ENCODE measurements at regions not wholly inside any gene's neighbourhood (a gene's known extent, or its start where the extent isn't known, plus 50 kb on each side); places are given as distances from the start of the nearest gene placed in this dataset.
A peak's percentile ranks its signal among the peaks of the same experiment; 100 is the strongest.

DNA sequence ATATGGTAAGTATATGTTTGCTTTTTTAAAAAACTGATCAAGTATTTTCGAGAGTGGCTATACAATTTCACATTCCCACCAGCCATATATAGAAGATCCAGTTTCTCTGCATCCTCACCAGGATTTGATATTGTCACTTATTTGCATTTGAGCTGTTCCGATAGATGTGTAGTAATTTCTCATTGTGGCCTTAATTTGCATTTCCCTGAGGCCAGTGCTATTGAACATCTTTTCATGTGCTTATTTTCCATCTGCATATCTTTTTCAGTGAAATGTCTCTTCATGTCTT is 72.9 kb upstream of the VASH1 start:
- peak in 1 of 2 experiments; percentile 8 for DNase-seq (ENCODE audit: low spot score in 2 of 2)
- Histone ChIP-seq H3K4me3 (no peak overlapping the region), H3K27me3 (ENCODE audit: low read depth) (no peaks in the 10 kb centered on the region), H3K36me3 (replicated peaks) (no peaks in the 10 kb centered on the region), H3K4me1 (no peaks in the 10 kb centered on the region), H3K9me3 (peaks cover 4% of the 10 kb centered on the region; the same call in 1 of the 2 replicates)
- in situ Hi-C loops (cut with MboI; ENCODE audit: low sequenced_read_pairs): no loop called here

DNA sequence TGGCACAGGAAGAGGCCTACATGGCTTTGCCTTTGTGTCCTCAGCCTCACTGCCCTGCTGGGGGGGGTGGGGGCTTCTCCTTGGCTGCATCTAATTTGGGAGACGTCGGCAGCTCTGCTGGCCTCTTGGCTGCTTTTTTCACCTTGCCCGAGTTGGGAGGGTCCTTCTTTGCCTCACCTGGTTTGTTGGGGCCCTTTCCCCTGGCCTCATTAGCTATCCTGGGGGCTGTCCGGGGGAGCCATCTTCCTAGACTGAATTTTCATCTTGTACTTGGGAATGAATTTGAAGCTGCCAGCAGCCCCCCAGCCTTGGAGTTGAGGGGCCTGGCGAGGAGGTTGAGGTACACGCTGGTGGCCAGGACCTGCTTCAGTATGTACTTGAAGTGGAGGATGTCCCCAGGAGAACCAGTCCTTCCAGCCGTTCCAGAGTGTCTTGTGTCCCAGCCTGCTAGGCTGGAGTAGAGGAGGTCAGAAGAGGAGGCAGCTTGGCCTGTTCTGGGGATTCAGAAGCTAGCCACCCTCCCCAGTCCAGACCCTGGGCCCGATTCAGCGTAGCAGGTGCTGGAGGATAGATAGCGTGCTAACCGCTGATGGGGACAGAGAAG is 70.7 kb upstream of the VASH1 start:
- H3K9me3 ChIP-seq: peaks cover 4% of the 10 kb centered on the region; the same call in 1 of the 2 replicates
- in situ Hi-C loops (cut with MboI; ENCODE audit: low sequenced_read_pairs): no loop called here
- H3K27me3 ChIP-seq (ENCODE audit: low read depth): no peaks in the 10 kb centered on the region

DNA sequence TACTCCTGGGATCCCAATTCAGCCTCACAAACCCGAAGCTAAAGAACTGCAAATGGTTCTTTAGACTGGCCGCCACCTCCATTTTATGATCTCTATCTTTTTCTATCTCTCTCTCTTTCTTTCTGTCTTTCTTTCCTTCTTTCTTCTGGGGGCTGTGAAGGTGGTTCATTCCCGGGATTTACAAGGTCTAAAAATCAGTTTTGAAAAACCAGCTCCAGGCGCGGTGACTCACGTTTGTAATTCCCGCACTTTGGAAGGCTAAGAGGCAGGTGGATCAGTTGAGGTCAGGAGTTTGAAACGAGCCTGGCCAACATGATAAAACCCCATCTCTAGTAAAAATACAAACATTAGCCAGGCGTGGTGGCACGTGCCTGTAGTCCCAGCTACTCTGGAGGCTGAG is 67.2 kb upstream of the VASH1 start:
- Histone ChIP-seq H3K27me3 (ENCODE audit: low read depth) (no peaks in the 10 kb centered on the region), H3K4me1 (no peaks in the 10 kb centered on the region), H3K9me3 (no peaks in the 10 kb centered on the region), H3K4me3 (no peak overlapping the region), H3K36me3 (replicated peaks) (no peaks in the 10 kb centered on the region)
- in situ Hi-C loops (cut with MboI; ENCODE audit: low sequenced_read_pairs): no loop called here
- DNase-seq (ENCODE audit: low spot score in 2 of 2): no peak

More for the DNA sequence above, 70.7 kb upstream of the VASH1 start:
- Histone ChIP-seq H3K36me3 (replicated peaks) (no peaks in the 10 kb centered on the region), H3K4me1 (no peaks in the 10 kb centered on the region), H3K4me3 (no peak overlapping the region)
- DNase-seq (ENCODE audit: low spot score in 2 of 2): no peak

DNA sequence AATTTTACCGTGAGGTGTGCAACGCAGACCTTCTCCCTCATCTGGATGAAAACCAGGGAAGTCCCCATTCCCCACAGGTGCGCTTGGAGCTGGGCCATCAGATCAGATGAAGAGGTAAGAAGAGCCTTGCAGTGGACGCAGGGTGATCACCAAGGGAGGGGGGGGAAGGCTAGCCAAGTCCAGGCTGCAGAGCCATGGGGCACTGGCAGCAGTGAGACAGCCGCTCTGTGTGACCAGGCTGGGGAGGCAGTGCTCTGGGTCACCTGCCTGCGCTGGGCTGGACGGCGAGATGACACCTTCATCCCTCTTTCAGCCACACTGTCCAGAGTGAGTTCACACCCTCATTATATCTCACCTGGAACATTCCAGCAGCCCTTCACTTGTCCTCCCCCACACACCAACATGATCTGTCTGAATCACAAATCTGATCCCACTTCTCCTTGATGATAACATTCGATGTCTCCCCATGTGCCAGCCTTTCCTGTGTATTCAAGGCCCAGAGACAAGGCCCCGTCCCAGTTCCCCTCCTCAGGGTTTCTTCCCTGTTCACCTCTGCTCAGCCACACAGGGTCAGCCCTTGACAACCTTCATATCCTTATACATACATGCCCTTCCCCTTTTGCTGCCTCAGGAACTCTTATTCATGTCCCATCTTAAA is 65.9 kb upstream of the VASH1 start:
- no peaks in the 10 kb centered on the region for H3K9me3 ChIP-seq
- no peaks in the 10 kb centered on the region for H3K4me1 ChIP-seq
- H3K27me3 ChIP-seq (ENCODE audit: low read depth): no peaks in the 10 kb centered on the region
- H3K4me3 ChIP-seq: no peak overlapping the region
- in situ Hi-C loops (cut with MboI; ENCODE audit: low sequenced_read_pairs): no loop called here
- H3K36me3 ChIP-seq (replicated peaks): no peaks in the 10 kb centered on the region
- DNase-seq (ENCODE audit: low spot score in 2 of 2): no peak

DNA sequence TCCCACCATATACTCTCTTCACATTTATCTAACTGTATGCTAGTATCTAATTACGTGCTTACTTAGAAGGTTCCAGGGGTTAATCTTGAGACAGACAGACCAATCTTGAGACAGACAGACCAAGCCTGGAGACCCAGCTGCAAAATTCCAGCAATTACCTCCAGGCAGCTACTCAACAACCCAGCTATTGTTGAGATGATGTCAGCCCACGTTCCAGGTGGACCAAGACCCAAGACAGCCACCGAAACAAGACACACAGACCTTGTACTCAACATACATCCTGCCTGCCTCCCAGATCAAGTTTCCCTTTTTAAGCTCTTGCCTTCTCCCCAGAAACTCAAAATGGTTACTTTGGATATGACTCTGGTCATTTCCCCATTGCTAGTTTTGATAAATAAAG is 64.9 kb upstream of the VASH1 start:
- Histone ChIP-seq H3K9me3 (no peaks in the 10 kb centered on the region), H3K27me3 (ENCODE audit: low read depth) (no peaks in the 10 kb centered on the region), H3K36me3 (replicated peaks) (no peaks in the 10 kb centered on the region), H3K4me1 (no peaks in the 10 kb centered on the region), H3K4me3 (no peak overlapping the region)
- in situ Hi-C loops (cut with MboI; ENCODE audit: low sequenced_read_pairs): no loop called here
- no peak for DNase-seq (ENCODE audit: low spot score in 2 of 2)

DNA sequence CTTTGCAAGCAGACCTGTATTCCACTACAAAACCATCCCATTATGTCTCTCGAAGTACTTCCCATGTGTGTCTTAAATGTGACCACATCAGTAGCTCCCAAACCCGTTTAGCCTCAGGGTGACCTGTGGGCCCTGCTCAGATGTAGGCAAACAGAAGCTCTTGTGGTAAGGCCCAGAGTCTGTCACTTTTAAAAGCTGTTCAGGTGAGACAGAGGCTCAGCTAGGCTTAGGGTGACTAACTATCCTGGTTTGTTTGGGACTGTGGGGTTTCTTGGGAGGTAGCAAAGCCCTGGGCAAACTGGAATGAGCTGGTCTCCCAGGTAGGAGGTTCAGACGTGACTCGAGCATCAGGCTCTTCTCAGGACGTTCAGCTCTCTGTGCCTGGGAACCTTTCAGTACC is 64.5 kb upstream of the VASH1 start:
- Histone ChIP-seq H3K4me3 (no peak overlapping the region), H3K4me1 (no peaks in the 10 kb centered on the region), H3K9me3 (no peaks in the 10 kb centered on the region), H3K36me3 (replicated peaks) (no peaks in the 10 kb centered on the region), H3K27me3 (ENCODE audit: low read depth) (no peaks in the 10 kb centered on the region)
- in situ Hi-C loops (cut with MboI; ENCODE audit: low sequenced_read_pairs): no loop called here
- no peak for DNase-seq (ENCODE audit: low spot score in 2 of 2)

DNA sequence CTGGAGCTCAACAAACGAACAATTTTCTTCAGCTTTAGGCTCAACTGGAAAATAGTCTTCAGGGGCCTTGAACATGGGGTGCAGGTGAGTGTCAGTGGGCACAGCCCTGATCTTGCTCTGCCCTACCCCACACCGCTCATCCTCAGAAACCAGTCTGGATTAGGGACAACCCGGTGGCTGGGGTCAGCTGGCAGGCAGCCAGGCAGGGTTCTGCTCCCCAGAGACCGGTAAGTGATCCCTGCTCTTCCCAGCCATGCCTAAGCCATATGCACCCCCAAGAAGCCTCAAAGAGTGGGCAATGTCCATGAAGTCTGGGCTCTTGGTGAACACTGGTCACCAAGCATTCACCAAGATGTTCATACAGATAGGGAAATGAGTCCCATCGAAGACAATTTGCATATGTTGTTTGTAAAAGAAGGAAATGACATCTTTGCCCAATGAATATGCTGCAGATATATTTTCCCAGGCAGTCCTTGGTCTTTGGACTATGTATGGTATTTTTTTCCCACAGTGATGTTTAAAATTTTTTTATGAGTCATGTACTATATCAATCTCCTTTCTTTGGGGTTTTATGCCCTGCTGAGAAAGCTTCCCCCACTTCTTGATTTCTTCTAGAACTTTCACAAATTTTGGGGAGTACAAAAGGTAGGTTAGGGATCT is 63.9 kb upstream of the VASH1 start:
- in situ Hi-C loops (cut with MboI; ENCODE audit: low sequenced_read_pairs): no loop called here
- DNase-seq (ENCODE audit: low spot score in 2 of 2): no peak
- no peaks in the 10 kb centered on the region for H3K27me3 ChIP-seq (ENCODE audit: low read depth)
- no peaks in the 10 kb centered on the region for H3K9me3 ChIP-seq
- no peak overlapping the region for H3K4me3 ChIP-seq
- no peaks in the 10 kb centered on the region for H3K4me1 ChIP-seq
- H3K36me3 ChIP-seq (replicated peaks): no peaks in the 10 kb centered on the region

DNA sequence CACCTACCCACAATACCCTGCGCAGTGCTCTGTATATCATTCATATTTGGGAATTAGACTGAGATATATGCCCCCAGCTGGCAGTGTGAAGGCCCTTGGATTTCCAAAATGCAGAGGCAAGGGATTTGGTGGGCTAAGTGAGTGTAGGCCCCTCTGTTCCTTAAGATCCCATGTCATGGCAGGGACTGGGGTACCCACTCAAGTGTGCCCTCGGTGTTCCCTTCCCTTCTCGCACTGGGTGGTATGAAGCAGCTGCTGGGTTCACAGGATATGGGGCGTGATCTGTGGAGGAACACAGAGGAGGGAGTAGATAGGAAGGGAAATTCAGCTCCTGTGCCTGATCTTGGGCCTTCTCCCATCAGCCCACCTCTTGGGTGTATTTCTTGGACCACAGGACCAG is 63.1 kb upstream of the VASH1 start:
- H3K4me3 ChIP-seq: no peak overlapping the region
- H3K4me1 ChIP-seq: no peaks in the 10 kb centered on the region
- no peaks in the 10 kb centered on the region for H3K27me3 ChIP-seq (ENCODE audit: low read depth)
- in situ Hi-C loops (cut with MboI; ENCODE audit: low sequenced_read_pairs): no loop called here
- no peaks in the 10 kb centered on the region for H3K36me3 ChIP-seq (replicated peaks)
- H3K9me3 ChIP-seq: no peaks in the 10 kb centered on the region
- no peak for DNase-seq (ENCODE audit: low spot score in 2 of 2)

DNA sequence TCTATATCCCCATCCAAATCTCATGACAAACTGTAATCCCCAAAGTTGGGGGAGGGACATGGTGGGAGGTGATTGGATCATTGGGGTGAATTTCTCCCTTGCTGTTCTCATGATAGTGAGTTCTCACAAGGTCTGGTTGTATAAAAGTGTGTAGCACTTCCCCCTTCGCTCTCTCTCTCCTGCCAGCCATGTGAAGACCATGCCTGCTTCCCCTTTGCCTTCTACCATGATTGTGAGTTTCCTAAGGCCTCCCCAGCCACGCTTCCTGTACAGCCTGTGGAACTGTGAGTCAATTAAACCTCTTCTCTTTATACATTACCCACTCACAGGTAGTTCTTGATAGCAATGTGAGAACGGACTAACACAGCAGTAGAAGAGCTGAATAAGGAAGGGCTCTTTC is 62.6 kb upstream of the VASH1 start:
- Histone ChIP-seq H3K9me3 (no peaks in the 10 kb centered on the region), H3K4me3 (no peak overlapping the region), H3K4me1 (no peaks in the 10 kb centered on the region), H3K36me3 (replicated peaks) (no peaks in the 10 kb centered on the region), H3K27me3 (ENCODE audit: low read depth) (no peaks in the 10 kb centered on the region)
- DNase-seq (ENCODE audit: low spot score in 2 of 2): no peak
- in situ Hi-C loops (cut with MboI; ENCODE audit: low sequenced_read_pairs): no loop called here

DNA sequence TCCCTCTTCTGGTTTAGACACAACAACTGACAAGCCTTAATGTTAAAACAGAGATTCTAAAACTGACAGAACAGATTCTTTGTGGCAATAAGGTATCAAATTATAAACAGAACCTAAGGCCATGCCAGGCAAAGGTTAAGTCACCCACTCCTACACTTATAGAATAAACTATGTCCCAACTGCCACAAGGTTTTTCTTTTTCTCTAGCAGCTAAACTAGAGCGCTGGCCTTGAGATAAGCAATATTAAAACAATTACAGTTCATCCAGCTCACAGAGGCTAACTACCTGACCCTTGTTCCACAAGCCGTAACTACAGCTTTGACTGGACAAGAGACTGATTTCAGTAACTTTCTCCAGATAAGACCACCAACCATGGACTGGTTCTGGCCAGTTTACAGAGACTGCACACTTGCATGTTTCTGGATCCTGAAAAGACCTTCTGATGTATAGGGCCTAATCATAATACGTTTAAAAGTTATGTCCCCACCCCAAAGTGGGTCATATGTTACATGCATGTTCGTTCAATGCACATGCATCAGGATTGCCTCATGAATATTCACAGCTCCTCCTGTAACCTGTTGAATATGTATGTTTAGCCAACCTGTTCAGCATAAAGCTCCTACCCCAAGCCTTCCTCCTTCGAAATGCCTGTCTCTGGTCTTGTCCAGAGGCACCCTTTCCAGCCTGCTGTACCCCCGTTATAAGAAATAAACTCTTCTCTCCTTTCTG is 61.9 kb upstream of the VASH1 start:
- Histone ChIP-seq H3K9me3 (no peaks in the 10 kb centered on the region), H3K4me1 (no peaks in the 10 kb centered on the region), H3K27me3 (ENCODE audit: low read depth) (no peaks in the 10 kb centered on the region), H3K36me3 (replicated peaks) (no peaks in the 10 kb centered on the region), H3K4me3 (no peak overlapping the region)
- in situ Hi-C loops (cut with MboI; ENCODE audit: low sequenced_read_pairs): no loop called here
- no peak for DNase-seq (ENCODE audit: low spot score in 2 of 2)

DNA sequence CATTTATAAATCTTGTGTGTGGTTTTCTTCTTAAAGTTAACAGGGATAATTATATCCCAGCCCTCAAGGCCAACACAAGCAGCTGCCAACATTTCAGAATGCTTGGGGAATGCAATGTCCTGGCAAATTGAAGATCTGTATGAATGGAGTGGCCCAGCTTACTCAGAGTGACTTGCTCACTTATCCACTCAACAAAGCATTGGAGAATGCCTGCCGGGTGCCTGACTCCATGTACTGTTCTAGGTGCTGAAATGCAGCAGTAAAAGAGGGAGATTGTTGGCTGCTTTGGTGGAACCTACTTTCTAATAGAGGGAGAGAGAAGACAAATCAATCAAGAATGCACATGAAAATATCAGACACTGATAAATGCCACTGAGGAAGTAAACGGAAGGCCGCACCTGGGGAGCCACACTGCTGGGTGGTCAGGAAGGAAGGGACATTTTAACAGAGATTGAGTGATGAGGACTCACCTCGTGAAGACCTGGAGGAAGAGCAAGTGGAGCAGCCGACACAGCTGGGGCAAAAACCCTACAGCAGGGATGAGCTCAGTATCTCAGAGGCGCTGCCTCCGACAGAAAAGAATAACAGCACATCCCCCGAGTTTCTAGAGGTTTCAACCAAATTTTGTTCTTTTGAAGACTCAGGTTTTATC is 61.2 kb upstream of the VASH1 start:
- H3K27me3 ChIP-seq (ENCODE audit: low read depth): no peaks in the 10 kb centered on the region
- H3K4me3 ChIP-seq: no peak overlapping the region
- in situ Hi-C loops (cut with MboI; ENCODE audit: low sequenced_read_pairs): no loop called here
- H3K4me1 ChIP-seq: no peaks in the 10 kb centered on the region
- no peaks in the 10 kb centered on the region for H3K36me3 ChIP-seq (replicated peaks)
- DNase-seq (ENCODE audit: low spot score in 2 of 2): no peak
- no peaks in the 10 kb centered on the region for H3K9me3 ChIP-seq

DNA sequence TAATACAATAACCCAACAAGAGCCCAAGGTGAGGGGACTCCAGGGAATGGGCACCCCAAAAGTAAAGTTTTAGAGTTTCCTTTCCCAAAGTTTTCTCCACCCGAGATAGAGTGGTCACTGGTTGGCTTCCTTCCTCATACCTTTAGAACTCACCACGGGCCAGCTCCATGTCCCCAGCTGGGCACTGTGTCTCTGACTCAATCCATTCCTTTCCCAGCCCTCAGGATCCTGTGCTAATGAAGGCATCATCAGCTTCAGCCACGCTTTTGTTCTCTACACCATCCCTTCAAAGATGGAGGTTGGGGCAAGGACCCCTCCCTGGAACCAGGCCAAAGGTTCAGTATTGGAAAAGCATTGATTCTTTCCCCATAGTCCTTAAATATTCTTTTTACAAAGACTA is 59.8 kb upstream of the VASH1 start:
- in situ Hi-C loops (cut with MboI; ENCODE audit: low sequenced_read_pairs): no loop called here
- H3K36me3 ChIP-seq (replicated peaks): no peaks in the 10 kb centered on the region
- no peaks in the 10 kb centered on the region for H3K27me3 ChIP-seq (ENCODE audit: low read depth)
- H3K4me3 ChIP-seq: no peak overlapping the region
- no peaks in the 10 kb centered on the region for H3K9me3 ChIP-seq
- no peak for DNase-seq (ENCODE audit: low spot score in 2 of 2)
- no peaks in the 10 kb centered on the region for H3K4me1 ChIP-seq

DNA sequence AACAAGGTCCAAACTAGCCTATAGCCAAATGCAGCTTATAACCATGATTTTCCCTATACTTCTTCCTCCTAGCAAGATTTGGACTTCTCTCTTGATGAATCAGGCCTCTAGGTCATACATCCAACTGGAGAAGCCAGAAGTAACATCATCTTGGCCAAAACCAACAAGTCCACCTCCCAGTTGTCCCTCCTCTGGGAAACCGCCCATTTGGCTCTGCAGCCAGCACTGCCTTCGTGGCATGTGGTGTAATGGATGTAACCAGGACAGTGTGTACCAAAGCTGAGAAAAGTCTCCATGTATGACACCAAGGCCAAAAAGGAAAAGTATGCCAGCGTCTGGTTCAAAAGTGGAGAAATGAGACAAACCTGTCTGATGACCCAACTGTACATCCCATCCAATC is 59.3 kb upstream of the VASH1 start:
- in situ Hi-C loops (cut with MboI; ENCODE audit: low sequenced_read_pairs): no loop called here
- no peak for DNase-seq (ENCODE audit: low spot score in 2 of 2)
- no peaks in the 10 kb centered on the region for H3K27me3 ChIP-seq (ENCODE audit: low read depth)
- H3K9me3 ChIP-seq: no peaks in the 10 kb centered on the region
- no peaks in the 10 kb centered on the region for H3K36me3 ChIP-seq (replicated peaks)
- no peak overlapping the region for H3K4me3 ChIP-seq
- H3K4me1 ChIP-seq: no peaks in the 10 kb centered on the region

DNA sequence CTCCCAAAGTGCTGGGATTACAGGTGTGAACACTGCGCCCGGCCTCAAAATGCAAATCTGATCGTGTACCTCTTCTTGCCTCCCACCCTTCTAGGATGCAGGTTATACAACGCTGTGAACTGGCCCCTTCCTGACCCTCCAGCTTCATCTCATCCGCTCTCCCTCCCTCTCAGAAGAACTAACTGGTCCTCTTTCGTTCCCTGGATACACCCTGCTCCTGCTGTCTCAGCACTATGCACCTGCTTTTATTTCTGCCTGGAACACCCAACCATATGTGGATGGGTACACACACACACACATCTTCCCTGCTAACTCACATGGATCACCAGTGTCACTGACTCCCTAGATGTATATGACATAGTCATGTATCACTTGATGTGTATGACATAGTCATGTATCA is 56.1 kb upstream of the VASH1 start:
- Histone ChIP-seq H3K36me3 (replicated peaks) (no peaks in the 10 kb centered on the region), H3K27me3 (ENCODE audit: low read depth) (no peaks in the 10 kb centered on the region), H3K4me3 (no peak overlapping the region), H3K9me3 (no peaks in the 10 kb centered on the region), H3K4me1 (no peaks in the 10 kb centered on the region)
- in situ Hi-C loops (cut with MboI; ENCODE audit: low sequenced_read_pairs): no loop called here
- DNase-seq (ENCODE audit: low spot score in 2 of 2): no peak
